ENCODE measurements at regions not wholly inside any gene's neighbourhood (a gene's known extent, or its start where the extent isn't known, plus 50 kb on each side); places are given as distances from the start of the nearest gene placed in this dataset.

GRCh38 chr4:181581983-181582382 lies 661.2 kb upstream of the TENM3 start:
- no peak for DNase-seq
- TF ChIP-seq POLR2A (IDR thresholded peaks at IDR 0.05): no peak
- Histone ChIP-seq H3K4me1 (no peaks in the 10 kb centered on the region), H3K27ac (no peak overlapping the region), H3K27me3 (no peaks in the 10 kb centered on the region), H3K36me3 (no peaks in the 10 kb centered on the region), H3K4me3 (no peak overlapping the region), H3K9me3 (no peaks in the 10 kb centered on the region)
- ATAC-seq: no peak
- in situ Hi-C loops (cut with MboI; ENCODE audit: low sequenced_read_pairs in 4 of 4): no loop called here
- intact Hi-C loops (cut with DNase I; ENCODE audit: low total_unique reads): no loop called here

DNA sequence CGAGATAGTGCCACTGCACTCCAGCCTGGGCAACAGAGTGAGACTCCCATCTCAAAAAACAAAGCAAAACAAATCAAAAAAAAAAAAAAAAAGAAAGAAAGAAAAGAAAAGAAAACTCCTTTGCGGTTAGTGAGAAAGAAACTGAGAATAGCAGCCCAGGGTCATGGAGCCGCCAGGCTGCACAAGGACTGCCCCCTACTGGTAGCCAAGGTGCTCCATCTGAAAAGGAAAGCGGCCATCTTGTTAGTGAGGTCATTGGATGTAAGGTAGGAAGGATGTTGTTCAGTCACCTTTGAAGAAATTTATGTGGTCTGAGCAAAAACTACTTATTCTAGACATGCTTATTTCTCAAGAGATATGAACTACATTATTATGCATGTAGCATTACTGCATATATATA lies 660.6 kb upstream of the TENM3 start:
- no peaks in the 10 kb centered on the region for H3K4me1 ChIP-seq
- intact Hi-C loops (cut with DNase I; ENCODE audit: low total_unique reads) (no loop called here), in situ Hi-C loops (cut with MboI; ENCODE audit: low sequenced_read_pairs in 4 of 4) (no loop called here)
- no peak overlapping the region for H3K27ac ChIP-seq
- no peaks in the 10 kb centered on the region for H3K36me3 ChIP-seq
- no peak for DNase-seq
- H3K9me3 ChIP-seq: no peaks in the 10 kb centered on the region
- ATAC-seq: no peak
- H3K27me3 ChIP-seq: no peaks in the 10 kb centered on the region
- no peak for TF ChIP-seq CTCF (IDR thresholded peaks at IDR 0.05 in 4 of 5, conservative IDR thresholded peaks at IDR 0.05 in 1 of 5)
- TF ChIP-seq POLR2A (IDR thresholded peaks at IDR 0.05): no peak
- H3K4me3 ChIP-seq: no peak overlapping the region

DNA sequence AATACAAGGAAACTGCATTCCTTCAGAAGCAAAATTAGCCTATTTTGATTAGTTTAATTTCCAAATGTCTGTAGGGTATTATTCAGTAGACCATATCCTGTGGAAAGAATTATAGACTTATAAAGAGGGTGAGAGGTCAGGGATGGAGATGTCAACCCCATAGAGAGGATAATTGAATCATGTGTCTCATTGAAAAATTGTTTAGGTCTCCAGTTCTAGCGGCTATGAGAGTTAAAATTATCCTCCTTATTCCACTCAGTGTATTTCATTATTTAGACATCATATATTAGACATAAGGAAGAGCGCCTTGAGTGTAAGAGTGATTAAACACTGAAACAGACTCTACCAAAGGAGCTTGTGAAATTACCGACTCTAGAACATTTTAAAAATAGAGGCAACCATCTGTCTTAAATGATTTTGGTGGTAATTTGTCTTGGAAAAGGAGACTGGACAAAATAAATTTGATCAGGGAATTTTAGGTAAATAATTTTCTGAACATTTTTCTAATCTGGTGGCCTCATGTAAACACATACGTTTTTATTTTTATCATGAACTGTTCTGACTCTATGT lies 654.4 kb upstream of the TENM3 start:
- H3K27me3 ChIP-seq: no peaks in the 10 kb centered on the region
- TF ChIP-seq CTCF (IDR thresholded peaks at IDR 0.05 in 4 of 5, conservative IDR thresholded peaks at IDR 0.05 in 1 of 5): no peak
- no peak for TF ChIP-seq POLR2A (IDR thresholded peaks at IDR 0.05)
- ATAC-seq (no peak), DNase-seq (no peak)
- H3K4me3 ChIP-seq: no peak overlapping the region
- intact Hi-C loops (cut with DNase I; ENCODE audit: low total_unique reads) (no loop called here), in situ Hi-C loops (cut with MboI; ENCODE audit: low sequenced_read_pairs in 4 of 4) (no loop called here)
- H3K4me1 ChIP-seq: no peaks in the 10 kb centered on the region
- H3K36me3 ChIP-seq: no peaks in the 10 kb centered on the region
- H3K27ac ChIP-seq: no peak overlapping the region
- no peaks in the 10 kb centered on the region for H3K9me3 ChIP-seq

- TF ChIP-seq CTCF (IDR thresholded peaks at IDR 0.05 in 4 of 5, conservative IDR thresholded peaks at IDR 0.05 in 1 of 5): no peak
- no peak for TF ChIP-seq POLR2A (IDR thresholded peaks at IDR 0.05)
Observed at GRCh38 chr4:181592221-181592745, 650.9 kb upstream of the TENM3 start.

GRCh38 chr4:181593703-181594102 lies 649.5 kb upstream of the TENM3 start:
- intact Hi-C loops (cut with DNase I; ENCODE audit: low total_unique reads) (no loop called here), in situ Hi-C loops (cut with MboI; ENCODE audit: low sequenced_read_pairs in 4 of 4) (no loop called here)
- Histone ChIP-seq H3K9me3 (no peaks in the 10 kb centered on the region), H3K27ac (no peak overlapping the region), H3K27me3 (no peaks in the 10 kb centered on the region), H3K4me1 (no peaks in the 10 kb centered on the region), H3K4me3 (no peak overlapping the region), H3K36me3 (no peaks in the 10 kb centered on the region)
- TF ChIP-seq CTCF (IDR thresholded peaks at IDR 0.05 in 4 of 5, conservative IDR thresholded peaks at IDR 0.05 in 1 of 5) (no peak), POLR2A (IDR thresholded peaks at IDR 0.05) (no peak)
- ATAC-seq (no peak), DNase-seq (no peak)

More at GRCh38 chr4:181592221-181592745, 650.9 kb upstream of the TENM3 start:
- Histone ChIP-seq H3K4me1 (no peaks in the 10 kb centered on the region), H3K27me3 (no peaks in the 10 kb centered on the region), H3K9me3 (no peaks in the 10 kb centered on the region), H3K36me3 (no peaks in the 10 kb centered on the region), H3K4me3 (no peak overlapping the region), H3K27ac (no peak overlapping the region)
- DNase-seq (no peak), ATAC-seq (no peak)
- intact Hi-C loops (cut with DNase I; ENCODE audit: low total_unique reads): no loop called here
- in situ Hi-C loops (cut with MboI; ENCODE audit: low sequenced_read_pairs in 4 of 4): no loop called here

Measured in gastrocnemius medialis (tissue), 4 donors.